Common myeloid progenitor, CD34-positive (primary cell): ENCODE measurements at regions not wholly inside any gene's neighbourhood (a gene's known extent, or its start where the extent isn't known, plus 50 kb on each side); places are given as distances from the start of the nearest gene placed in this dataset.

Experiments used
- CTCF ChIA-PET: fragments of 350-600 bp; sonication (Branson Sonifier 250); formaldehyde crosslinking; loops from one replicate; lab custom pipeline; 2021; ENCODE audit warnings: antibody characterized with exemption; lab: Charles Lee
- POLR2A ChIA-PET: fragments of 350-600 bp; sonication (Branson Sonifier 250); formaldehyde crosslinking; loops from one replicate; lab custom pipeline; 2021; ENCODE audit warnings: antibody characterized with exemption; lab: Charles Lee
- DNase-seq, 3 donors: peaks; one replicate each; pipeline versions ENCODE4 v3.0.0 to v3.0.0-alpha.2; 2013
- H3K27ac ChIP-seq, 2 experiments: 1 replicate in 1 of 2; 2 replicates in 1 of 2; pipeline ENCODE4 v1.7.0; 2013; ENCODE audit warnings: inconsistent platforms in 2 of 2, low read length in 2 of 2, mild to moderate bottlenecking in 2 of 2, low read depth in 1 of 2, moderate library complexity in 1 of 2; ENCODE audit not compliant: severe bottlenecking in 2 of 2, insufficient read depth in 1 of 2, poor library complexity in 1 of 2
- H3K27me3 ChIP-seq, 5 experiments: replicated peaks in 2 of 5; 1 replicate in 3 of 5; 2 replicates in 2 of 5; pipeline versions ENCODE4 v1.6.1 to v1.7.0; 2013; ENCODE audit warnings: low read length in 4 of 5, mild to moderate bottlenecking in 2 of 5, moderate library complexity in 2 of 5, inconsistent platforms in 1 of 5; ENCODE audit not compliant: insufficient read depth in 5 of 5, control insufficient read depth in 4 of 5
- H3K36me3 ChIP-seq, 4 experiments: 1 replicate in 2 of 4; 2 replicates in 2 of 4; pipeline versions ENCODE4 v1.6.1 to v1.7.0; 2013; ENCODE audit warnings: low read length in 3 of 4, control low read depth in 1 of 4, mild to moderate bottlenecking in 1 of 4; ENCODE audit not compliant: control insufficient read depth in 4 of 4, insufficient read depth in 4 of 4
- H3K4me1 ChIP-seq, 4 experiments: 1 replicate in 3 of 4; 2 replicates in 1 of 4; pipeline versions ENCODE4 v1.6.1 to v1.7.1; 2013; ENCODE audit warnings: low read length in 3 of 4, mild to moderate bottlenecking in 3 of 4, control low read depth in 1 of 4, inconsistent platforms in 1 of 4, moderate library complexity in 1 of 4; ENCODE audit not compliant: control insufficient read depth in 4 of 4, insufficient read depth in 4 of 4; ENCODE audit errors: control extremely low read depth in 1 of 4
- H3K4me3 ChIP-seq, 7 experiments: 1 replicate in 4 of 7; 2 replicates in 3 of 7; pipeline versions ENCODE4 v1.5.1 to v1.7.0; 2013; ENCODE audit warnings: mild to moderate bottlenecking in 7 of 7, low read length in 6 of 7, moderate library complexity in 6 of 7, inconsistent platforms in 2 of 7, low read depth in 2 of 7, control low read depth in 1 of 7; ENCODE audit not compliant: insufficient read depth in 4 of 7, control insufficient read depth in 1 of 7; ENCODE audit errors: extremely low read depth in 1 of 7
- H3K9me3 ChIP-seq, 5 experiments: 1 replicate in 4 of 5; 2 replicates in 1 of 5; pipeline versions ENCODE4 v1.6.1 to v1.7.1; 2013; ENCODE audit warnings: low read length in 4 of 5, mild to moderate bottlenecking in 2 of 5, inconsistent platforms in 1 of 5, low read depth in 1 of 5, moderate library complexity in 1 of 5; ENCODE audit not compliant: control insufficient read depth in 4 of 5, insufficient read depth in 2 of 5; ENCODE audit errors: control extremely low read depth in 1 of 5
- WGBS: methylation state at CpG from one replicate; pipeline ENCODE4 v1.1.5; 2013; ENCODE audit not compliant: insufficient coverage; 5-methylcytosine and 5-hydroxymethylcytosine counted together

GRCh38 chr9:13933268-13933656 lies 380.7 kb downstream of the NFIB start:
- H3K27ac ChIP-seq = no peak overlapping the region
- H3K9me3 ChIP-seq = no peaks in the 10 kb centered on the region
- WGBS = 100% methylated on average over 1 of the region's 1 CpG
- no peaks in the 10 kb centered on the region for H3K4me1 ChIP-seq
- H3K36me3 ChIP-seq = no peaks in the 10 kb centered on the region
- H3K4me3 ChIP-seq = no peak overlapping the region
- POLR2A ChIA-PET = no interaction called here
- DNase-seq = no peak
- CTCF ChIA-PET = no interaction called here
- H3K27me3 ChIP-seq = no peaks in the 10 kb centered on the region

- Histone ChIP-seq H3K4me1 (no peaks in the 10 kb centered on the region), H3K27me3 (no peaks in the 10 kb centered on the region), H3K27ac (no peak overlapping the region), H3K36me3 (no peaks in the 10 kb centered on the region), H3K9me3 (no peaks in the 10 kb centered on the region), H3K4me3 (no peak overlapping the region)
- DNase-seq = no peak
- CTCF ChIA-PET = no interaction called here
- WGBS = 94% methylated on average over 7 of the region's 9 CpGs
- POLR2A ChIA-PET = no interaction called here
Observed at GRCh38 chr9:13932528-13933267, 381.2 kb downstream of the NFIB start.

- no peaks in the 10 kb centered on the region for H3K4me1 ChIP-seq
- ChIA-PET POLR2A (no interaction called here), CTCF (no interaction called here)
- no peak overlapping the region for H3K27ac ChIP-seq
- peaks cover 0 to 1% (median 0%) of the 10 kb centered on the region in 5 experiments for H3K9me3 ChIP-seq
- no peak overlapping the region for H3K4me3 ChIP-seq
- 100% methylated on average over 1 of the region's 2 CpGs for WGBS
- no peaks in the 10 kb centered on the region for H3K36me3 ChIP-seq
- DNase-seq = no peak
- H3K27me3 ChIP-seq = no peaks in the 10 kb centered on the region
Observed at GRCh38 chr9:13929013-13929412, 384.9 kb downstream of the NFIB start.

- H3K4me1 ChIP-seq = no peaks in the 10 kb centered on the region
- 74% methylated on average over 3 of the region's 4 CpGs for WGBS
- ChIA-PET CTCF (no interaction called here), POLR2A (no interaction called here)
- H3K36me3 ChIP-seq = no peaks in the 10 kb centered on the region
- H3K9me3 ChIP-seq = peaks cover 0 to 2% (median 0%) of the 10 kb centered on the region in 5 experiments
- H3K4me3 ChIP-seq = no peak overlapping the region
- no peaks in the 10 kb centered on the region for H3K27me3 ChIP-seq
- no peak for DNase-seq
- no peak overlapping the region for H3K27ac ChIP-seq
Observed at GRCh38 chr9:13923381-13923780, 390.6 kb downstream of the NFIB start.

GRCh38 chr9:13920557-13920956 lies 393.4 kb downstream of the NFIB start:
- ChIA-PET POLR2A (no interaction called here), CTCF (no interaction called here)
- H3K4me1 ChIP-seq = no peaks in the 10 kb centered on the region
- H3K4me3 ChIP-seq = no peak overlapping the region
- no peak overlapping the region for H3K27ac ChIP-seq
- DNase-seq = no peak
- H3K36me3 ChIP-seq = no peaks in the 10 kb centered on the region
- no peaks in the 10 kb centered on the region for H3K27me3 ChIP-seq
- H3K9me3 ChIP-seq = peaks cover 0 to 2% (median 0%) of the 10 kb centered on the region in 5 experiments

- H3K27me3 ChIP-seq = no peaks in the 10 kb centered on the region
- H3K36me3 ChIP-seq = no peaks in the 10 kb centered on the region
- ChIA-PET POLR2A (no interaction called here), CTCF (no interaction called here)
- no peak overlapping the region for H3K4me3 ChIP-seq
- DNase-seq = no peak
- no peaks in the 10 kb centered on the region for H3K4me1 ChIP-seq
- no peak overlapping the region for H3K27ac ChIP-seq
- WGBS = 89% methylated on average over 2 of the region's 2 CpGs
- H3K9me3 ChIP-seq = peaks cover 0 to 2% (median 0%) of the 10 kb centered on the region in 5 experiments
Observed at GRCh38 chr9:13919401-13919800, 394.5 kb downstream of the NFIB start.

GRCh38 chr9:13917534-13917933 lies 396.4 kb downstream of the NFIB start:
- no peak overlapping the region for H3K4me3 ChIP-seq
- no peak for DNase-seq
- ChIA-PET CTCF (no interaction called here), POLR2A (no interaction called here)
- no peak overlapping the region for H3K27ac ChIP-seq
- no peaks in the 10 kb centered on the region for H3K27me3 ChIP-seq
- H3K36me3 ChIP-seq = no peaks in the 10 kb centered on the region
- no peaks in the 10 kb centered on the region for H3K4me1 ChIP-seq
- no peaks in the 10 kb centered on the region for H3K9me3 ChIP-seq
